OCI-LY1 (cell line): ENCODE measurements at regions not wholly inside any gene's neighbourhood (a gene's known extent, or its start where the extent isn't known, plus 50 kb on each side); places are given as distances from the start of the nearest gene placed in this dataset.

Experiments used
- CTCF ChIP-seq: fragments of 200-600 bp; sonication (generic), shearing (Covaris generic); IDR thresholded peaks from 2 replicates; pipeline ENCODE4 v1.5.1; 2017; ENCODE audit warnings: mild to moderate bottlenecking, antibody characterized with exemption, low read length, moderate library complexity, mixed read lengths
- EZH2 ChIP-seq: fragments of 200-600 bp; sonication (generic), shearing (Covaris generic); IDR thresholded peaks from 2 replicates; pipeline ENCODE4 v1.8.0; 2017; ENCODE audit warnings: borderline replicate concordance, mixed run types, mild to moderate bottlenecking, antibody characterized with exemption, low read length, moderate library complexity, mixed read lengths

GRCh38 chr16:82459580-82460256 lies 167.1 kb upstream of the CDH13 start:
- no peak for TF ChIP-seq CTCF
- TF ChIP-seq EZH2, result no peak
